ENCODE measurements at regions not wholly inside any gene's neighbourhood (a gene's known extent, or its start where the extent isn't known, plus 50 kb on each side); places are given as distances from the start of the nearest gene placed in this dataset.

GRCh38 chr4:12041828-12042227, 613.1 kb upstream of the HS3ST1 start:
- Histone ChIP-seq H4K8ac (ENCODE audit: extremely low read depth, insufficient read depth, low read length) (no peak overlapping the region), H3K18ac (ENCODE audit: extremely low read depth, low read length) (no peak overlapping the region), H3K56ac (replicated peaks; ENCODE audit: insufficient read length, low read depth, low read length) (no peak overlapping the region), H4K91ac (replicated peaks; ENCODE audit: insufficient read length, low read length) (no peak overlapping the region), H2AK5ac (ENCODE audit: low read depth, low read length) (no peak overlapping the region), H3K4me1 (replicated peaks in 1 of 4; ENCODE audit: control insufficient read depth in 3 of 4, insufficient read depth in 4 of 4, low read length in 3 of 4) (no peaks in the 10 kb centered on the region), H3K23me2 (ENCODE audit: low read depth, low read length) (no peaks in the 10 kb centered on the region), H4K5ac (ENCODE audit: insufficient read length, low read depth, low read length) (no peak overlapping the region), H3K4me3 (ENCODE audit: extremely low read depth in 1 of 4, insufficient read depth in 2 of 4, low read depth in 3 of 4, low read length in 4 of 4) (no peak overlapping the region), H2BK20ac (ENCODE audit: low read length) (no peak overlapping the region), H4K20me1 (replicated peaks in 1 of 2; ENCODE audit: control insufficient read depth in 1 of 2, insufficient read depth in 2 of 2, low read length in 2 of 2) (no peaks in the 10 kb centered on the region), H3K79me2 (ENCODE audit: control insufficient read depth in 1 of 2, insufficient read depth in 2 of 2, low read length in 2 of 2) (no peaks in the 10 kb centered on the region), H3K9me3 (ENCODE audit: insufficient read depth in 2 of 2, low read depth in 1 of 2, low read length in 1 of 2) (peaks cover 20 to 21% of the 10 kb centered on the region in 2 experiments), H3K79me1 (ENCODE audit: low read depth, low read length) (no peaks in the 10 kb centered on the region), H3K9ac (replicated peaks in 1 of 4; ENCODE audit: extremely low read depth in 1 of 4, low read depth in 3 of 4, low read length in 3 of 4) (no peak overlapping the region), H2BK120ac (replicated peaks; ENCODE audit: low read depth, low read length) (no peak overlapping the region), H2AFZ (ENCODE audit: low read length) (no peak overlapping the region), H2BK5ac (ENCODE audit: low read depth, low read length) (no peak overlapping the region), H3K4ac (replicated peaks; ENCODE audit: insufficient read length, low read depth, low read length) (no peak overlapping the region), H2BK15ac (ENCODE audit: low read length) (no peak overlapping the region), H3K27me3 (replicated peaks in 1 of 4; ENCODE audit: control insufficient read depth in 3 of 4, extremely low read depth in 1 of 4, insufficient read depth in 3 of 4, low read length in 3 of 4) (peaks cover 0 to 2% (median 0%) of the 10 kb centered on the region in 4 experiments; a peak in 1 of 7 replicates), H3K27ac (ENCODE audit: low read depth, low read length) (no peak overlapping the region), H3K23ac (ENCODE audit: insufficient read length) (no peak overlapping the region), H2BK12ac (ENCODE audit: low read depth, low read length) (no peak overlapping the region), H3K36me3 (ENCODE audit: control insufficient read depth in 2 of 4, insufficient read depth in 4 of 4, low read length in 3 of 4) (peaks cover 0 to 9% (median 0%) of the 10 kb centered on the region in 4 experiments; a peak in 1 of 8 replicates), H3K4me2 (ENCODE audit: insufficient read depth in 1 of 2, low read depth in 2 of 2, low read length in 2 of 2) (no peak overlapping the region), H3K14ac (ENCODE audit: insufficient read length) (no peak overlapping the region)
- DNase-seq (ENCODE audit: low read depth in 1 of 2, low spot score in 2 of 2) (no peak), FAIRE-seq (peak; percentile 86)
- CTCF ChIA-PET (ENCODE audit: partially characterized antibody) = interaction anchor here (0.6 to 2.9 kb wide), 25 partner anchors 10 to 1460 kb away, joined by 3 to 17 read pairs (median 3); no protein-coding TSS in a partner anchor
- POLR2A ChIA-PET (ENCODE audit: partially characterized antibody) = no interaction called here
- 75% methylated on average over 2 of the region's 2 CpGs; no CpG with 5 or more reads in 1 of the 2 experiments for WGBS, 2 experiments (ENCODE audit: extremely low coverage in 1 of 2, insufficient coverage in 1 of 2, insufficient read length in 1 of 2, insufficient replicate concordance in 2 of 2, low coverage in 1 of 2, low lambda C conversion rate in 2 of 2, missing lambda C conversion rate in 1 of 2)
- TF ChIP-seq RAD21 (IDR thresholded peaks at IDR 0.05 in 1 of 2, conservative IDR thresholded peaks at IDR 0.05 in 1 of 2; ENCODE audit: low read depth in 2 of 2, low read length in 2 of 2) = peak; percentile 84 to 85
- TF ChIP-seq CTCF (IDR thresholded peaks at IDR 0.05; ENCODE audit: control extremely low read depth in 1 of 3, insufficient read depth in 1 of 3, low read depth in 1 of 3, low read length in 3 of 3) = peak; percentile 42 to 66 (median 58)
- peak; percentile 94 for TF ChIP-seq JUND (IDR thresholded peaks at IDR 0.05; ENCODE audit: low read length)
- no peak for TF ChIP-seq YY1 (IDR thresholded peaks at IDR 0.05; ENCODE audit: low read depth, low read length)
